Esophagus (tissue), 2 donors: ENCODE measurements at regions not wholly inside any gene's neighbourhood (a gene's known extent, or its start where the extent isn't known, plus 50 kb on each side); places are given as distances from the start of the nearest gene placed in this dataset.
A peak's percentile ranks its signal among the peaks of the same experiment; 100 is the strongest.

Source experiments
- H3K27ac ChIP-seq, 2 donors: one replicate each; pipeline ENCODE4 v1.5.1; 2013; ENCODE audit warnings: low read depth in 2 of 2, mild to moderate bottlenecking in 2 of 2, inconsistent platforms in 1 of 2, low read length in 1 of 2, moderate library complexity in 1 of 2
- H3K27me3 ChIP-seq, 2 donors: one replicate each; pipeline ENCODE4 v1.6.1; 2013; ENCODE audit warnings: low read length in 2 of 2, control low read depth in 1 of 2, mild to moderate bottlenecking in 1 of 2; ENCODE audit not compliant: insufficient read depth in 2 of 2, control insufficient read depth in 1 of 2
- H3K36me3 ChIP-seq, 2 donors: one replicate each; pipeline ENCODE4 v1.6.1; 2013; ENCODE audit warnings: low read length in 1 of 2; ENCODE audit not compliant: control insufficient read depth in 2 of 2, insufficient read depth in 2 of 2
- H3K4me1 ChIP-seq, 2 donors: one replicate each; pipeline ENCODE4 v1.6.1; 2013; ENCODE audit warnings: low read length in 1 of 2; ENCODE audit not compliant: control insufficient read depth in 2 of 2, insufficient read depth in 2 of 2
- H3K4me3 ChIP-seq, 2 donors: one replicate each; pipeline ENCODE4 v1.5.1; 2013; ENCODE audit warnings: low read length in 2 of 2, mild to moderate bottlenecking in 2 of 2, low read depth in 1 of 2, moderate library complexity in 1 of 2
- H3K9me3 ChIP-seq, 2 donors: one replicate each; pipeline ENCODE4 v1.6.1; 2013; ENCODE audit warnings: mild to moderate bottlenecking in 2 of 2, low read depth in 1 of 2, low read length in 1 of 2, moderate library complexity in 1 of 2; ENCODE audit not compliant: control insufficient read depth in 2 of 2, insufficient read depth in 1 of 2
- WGBS, 2 donors: extraction: QIAGEN DNeasy Blood & Tissue Kit; methylation state at CpG; one replicate each; pipeline ENCODE4 v1.1.7; 2013; 5-methylcytosine and 5-hydroxymethylcytosine counted together
- donor health status: healthy with polysubstance abuse.
- donor health status: Bipolar disorder and iron deficiency.

GRCh38 chr1:232695621-232696385 is 65.9 kb upstream of the SIPA1L2 start:
- Histone ChIP-seq H3K27me3 (no peaks in the 10 kb centered on the region), H3K36me3 (no peaks in the 10 kb centered on the region), H3K4me1 (peaks cover 0 to 7% of the 10 kb centered on the region in 2 donors), H3K27ac (no peak overlapping the region), H3K9me3 (no peaks in the 10 kb centered on the region), H3K4me3 (no peak overlapping the region)
- 77 to 78% methylated on average over 5 of the region's 5 CpGs for WGBS, 2 donors

GRCh38 chr1:232696466-232696865 is 66.5 kb upstream of the SIPA1L2 start:
- Histone ChIP-seq H3K27me3 (no peaks in the 10 kb centered on the region), H3K27ac (no peak overlapping the region), H3K4me3 (no peak overlapping the region), H3K9me3 (peaks cover 0 to under 1% of the 10 kb centered on the region in 2 donors), H3K36me3 (no peaks in the 10 kb centered on the region), H3K4me1 (peaks cover 0 to 7% of the 10 kb centered on the region in 2 donors)
- WGBS, 2 donors: 88 to 94% methylated on average over 6 of the region's 6 CpGs

GRCh38 chr1:232697187-232697822 is 67.4 kb upstream of the SIPA1L2 start:
- Histone ChIP-seq H3K4me3 (no peak overlapping the region), H3K27ac (no peak overlapping the region), H3K27me3 (no peaks in the 10 kb centered on the region), H3K9me3 (peaks cover 0 to 3% of the 10 kb centered on the region in 2 donors), H3K4me1 (peaks cover 0 to 7% of the 10 kb centered on the region in 2 donors), H3K36me3 (no peaks in the 10 kb centered on the region)
- 62 to 70% methylated on average over 4 of the region's 4 CpGs for WGBS, 2 donors

- Histone ChIP-seq H3K9me3 (peaks cover 0 to 3% of the 10 kb centered on the region in 2 donors), H3K4me3 (no peak overlapping the region), H3K4me1 (peaks cover 0 to 9% of the 10 kb centered on the region in 2 donors), H3K27me3 (no peaks in the 10 kb centered on the region), H3K27ac (no peak overlapping the region), H3K36me3 (no peaks in the 10 kb centered on the region)
- WGBS, 2 donors: 82 to 84% methylated on average over 6 of the region's 6 CpGs
Observed at GRCh38 chr1:232699814-232700213, 69.9 kb upstream of the SIPA1L2 start.

- H3K27ac ChIP-seq: no peak overlapping the region
- WGBS, 2 donors: 90% methylated on average over 5 of the region's 5 CpGs
- peaks cover 0 to 3% of the 10 kb centered on the region in 2 donors for H3K9me3 ChIP-seq
- no peaks in the 10 kb centered on the region for H3K27me3 ChIP-seq
- no peak overlapping the region for H3K4me3 ChIP-seq
- H3K36me3 ChIP-seq: no peaks in the 10 kb centered on the region
- H3K4me1 ChIP-seq: peaks cover 0 to 7% of the 10 kb centered on the region in 2 donors
Observed at GRCh38 chr1:232702911-232703310, 73.0 kb upstream of the SIPA1L2 start.

- Histone ChIP-seq H3K9me3 (peaks cover 0 to 3% of the 10 kb centered on the region in 2 donors), H3K27me3 (no peaks in the 10 kb centered on the region), H3K4me3 (no peak overlapping the region), H3K27ac (peak overlapping the region; percentile 52 to 57), H3K36me3 (no peaks in the 10 kb centered on the region), H3K4me1 (peaks cover 0 to 7% of the 10 kb centered on the region in 2 donors)
- WGBS, 2 donors: 56 to 67% methylated on average over 2 of the region's 2 CpGs
Observed at GRCh38 chr1:232704256-232704655, 74.3 kb upstream of the SIPA1L2 start.

- Histone ChIP-seq H3K27me3 (no peaks in the 10 kb centered on the region), H3K4me3 (no peak overlapping the region), H3K4me1 (peaks cover 0 to 7% of the 10 kb centered on the region in 2 donors), H3K36me3 (no peaks in the 10 kb centered on the region), H3K9me3 (peaks cover 0 to 3% of the 10 kb centered on the region in 2 donors), H3K27ac (peak overlapping the region; percentile 60 to 74)
- WGBS, 2 donors: 35 to 42% methylated on average over 7 of the region's 7 CpGs
Observed at GRCh38 chr1:232704694-232705680, 75.1 kb upstream of the SIPA1L2 start.

- Histone ChIP-seq H3K4me3 (no peak overlapping the region), H3K9me3 (peaks cover 0 to 3% of the 10 kb centered on the region in 2 donors), H3K27me3 (no peaks in the 10 kb centered on the region), H3K27ac (peak overlapping the region; percentile 40 to 50), H3K4me1 (peaks cover 0 to 7% of the 10 kb centered on the region in 2 donors), H3K36me3 (no peaks in the 10 kb centered on the region)
- 74 to 84% methylated on average over 7 of the region's 7 CpGs for WGBS, 2 donors
Observed at GRCh38 chr1:232705815-232706575, 76.1 kb upstream of the SIPA1L2 start.

GRCh38 chr1:232707142-232707541 is 77.2 kb upstream of the SIPA1L2 start:
- Histone ChIP-seq H3K27me3 (no peaks in the 10 kb centered on the region), H3K27ac (no peak overlapping the region), H3K9me3 (no peaks in the 10 kb centered on the region), H3K4me3 (no peak overlapping the region), H3K36me3 (no peaks in the 10 kb centered on the region), H3K4me1 (peaks cover 0 to 7% of the 10 kb centered on the region in 2 donors)
- whole genome bisulfite sequencing, 2 donors: 37 to 43% methylated on average over 2 of the region's 2 CpGs
